PFSK-1 (cell line): ENCODE measurements at regions not wholly inside any gene's neighbourhood (a gene's known extent, or its start where the extent isn't known, plus 50 kb on each side); places are given as distances from the start of the nearest gene placed in this dataset.

Experiments
- SIN3A ChIP-seq: IDR thresholded peaks from 2 replicates; pipeline ENCODE4 v1.6.1; 2012; ENCODE audit warnings: mild to moderate bottlenecking, low read length, moderate library complexity, borderline replicate concordance; ENCODE audit not compliant: insufficient read depth
- TAF1 ChIP-seq: IDR thresholded peaks from 2 replicates; pipeline ENCODE4 v1.6.1; 2012; ENCODE audit warnings: low read length, control low read depth, borderline replicate concordance; ENCODE audit not compliant: insufficient read depth

- TF ChIP-seq SIN3A (no peak), TAF1 (no peak)
Observed at GRCh38 chr11:23765682-23766252, 731.1 kb upstream of the LUZP2 start.
